ENCODE measurements at regions not wholly inside any gene's neighbourhood (a gene's known extent, or its start where the extent isn't known, plus 50 kb on each side); places are given as distances from the start of the nearest gene placed in this dataset.

DNA sequence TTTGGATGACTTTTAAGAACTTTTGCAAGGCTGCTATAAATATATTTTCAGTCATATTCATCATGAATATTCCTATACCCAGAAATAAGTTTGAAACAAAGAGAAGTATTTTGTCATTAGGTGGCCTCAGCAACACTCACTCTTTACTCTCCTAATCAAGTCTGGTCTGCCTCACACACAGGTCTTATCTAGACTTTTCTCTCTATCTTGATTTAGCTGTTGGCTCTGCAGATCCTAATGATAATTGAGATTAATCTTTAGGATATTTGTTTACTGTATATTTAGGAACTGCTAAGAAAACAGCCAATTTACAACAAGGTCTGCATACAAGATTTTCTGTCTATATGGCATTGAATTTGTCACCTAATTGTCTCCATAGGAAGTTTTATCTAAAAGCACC lies 297.6 kb downstream of the PTEN start:
- Mint-ChIP-seq H3K27ac (no peak overlapping the region), H3K36me3 (no peaks in the 10 kb centered on the region), H3K27me3 (ENCODE audit: low read depth in 2 of 2) (no peaks in the 10 kb centered on the region), H3K4me3 (no peak overlapping the region), H3K9me3 (no peaks in the 10 kb centered on the region), H3K4me1 (peaks cover 14 to 15% of the 10 kb centered on the region in 2 donors)
- DNase-seq = no peak
- intact Hi-C loops (cut with micrococcal nuclease) = no loop called here
- Histone ChIP-seq H3K4me1 (ENCODE audit: control insufficient read depth, insufficient read depth, low read length) (peaks cover 4% of the 10 kb centered on the region), H3K27ac (ENCODE audit: low read length) (no peak overlapping the region), H3K36me3 (ENCODE audit: control insufficient read depth, insufficient read depth, low read length) (no peaks in the 10 kb centered on the region), H3K27me3 (ENCODE audit: control insufficient read depth, insufficient read depth, low read length) (no peaks in the 10 kb centered on the region), H3K9me3 (ENCODE audit: control insufficient read depth, insufficient read depth, low read length) (no peaks in the 10 kb centered on the region), H3K4me3 (ENCODE audit: low read length) (no peak overlapping the region)
- TF ChIP-seq, protein P1, sequence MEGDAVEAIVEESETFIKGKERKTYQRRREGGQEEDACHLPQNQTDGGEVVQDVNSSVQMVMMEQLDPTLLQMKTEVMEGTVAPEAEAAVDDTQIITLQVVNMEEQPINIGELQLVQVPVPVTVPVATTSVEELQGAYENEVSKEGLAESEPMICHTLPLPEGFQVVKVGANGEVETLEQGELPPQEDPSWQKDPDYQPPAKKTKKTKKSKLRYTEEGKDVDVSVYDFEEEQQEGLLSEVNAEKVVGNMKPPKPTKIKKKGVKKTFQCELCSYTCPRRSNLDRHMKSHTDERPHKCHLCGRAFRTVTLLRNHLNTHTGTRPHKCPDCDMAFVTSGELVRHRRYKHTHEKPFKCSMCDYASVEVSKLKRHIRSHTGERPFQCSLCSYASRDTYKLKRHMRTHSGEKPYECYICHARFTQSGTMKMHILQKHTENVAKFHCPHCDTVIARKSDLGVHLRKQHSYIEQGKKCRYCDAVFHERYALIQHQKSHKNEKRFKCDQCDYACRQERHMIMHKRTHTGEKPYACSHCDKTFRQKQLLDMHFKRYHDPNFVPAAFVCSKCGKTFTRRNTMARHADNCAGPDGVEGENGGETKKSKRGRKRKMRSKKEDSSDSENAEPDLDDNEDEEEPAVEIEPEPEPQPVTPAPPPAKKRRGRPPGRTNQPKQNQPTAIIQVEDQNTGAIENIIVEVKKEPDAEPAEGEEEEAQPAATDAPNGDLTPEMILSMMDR (IDR thresholded peaks at IDR 0.05) = no peak
- ATAC-seq = no peak

DNA sequence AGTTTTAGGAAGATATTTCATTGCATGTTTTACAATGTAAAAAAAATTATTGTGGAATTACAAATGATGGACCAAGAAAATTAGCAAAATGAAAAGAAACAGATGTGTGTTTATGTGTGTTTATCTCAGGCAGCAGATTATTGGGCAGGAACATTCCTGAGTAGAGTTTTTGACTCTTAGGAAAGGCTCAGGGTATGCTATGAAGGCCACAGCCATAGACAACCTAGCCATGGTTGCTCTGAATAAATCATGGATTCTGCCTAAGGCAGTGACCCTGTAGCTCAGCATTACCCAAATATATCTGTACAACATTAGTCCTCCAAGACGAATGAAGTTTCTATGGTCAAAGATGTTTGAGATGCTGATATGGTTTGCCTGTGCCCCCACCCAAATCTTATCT lies 298.3 kb downstream of the PTEN start:
- no peak for DNase-seq
- intact Hi-C loops (cut with micrococcal nuclease) = no loop called here
- TF ChIP-seq, protein P1 (IDR thresholded peaks at IDR 0.05) = no peak
- H3K9me3 ChIP-seq (ENCODE audit: control insufficient read depth, insufficient read depth, low read length) = no peaks in the 10 kb centered on the region
- no peaks in the 10 kb centered on the region for H3K36me3 ChIP-seq (ENCODE audit: control insufficient read depth, insufficient read depth, low read length)
- H3K4me1 ChIP-seq (ENCODE audit: control insufficient read depth, insufficient read depth, low read length) = peaks cover 4% of the 10 kb centered on the region
- no peaks in the 10 kb centered on the region for H3K27me3 Mint-ChIP-seq (ENCODE audit: low read depth in 2 of 2)
- ATAC-seq = no peak
- H3K4me3 ChIP-seq (ENCODE audit: low read length) = no peak overlapping the region
- H3K36me3 Mint-ChIP-seq = no peaks in the 10 kb centered on the region
- H3K9me3 Mint-ChIP-seq = no peaks in the 10 kb centered on the region
- H3K27me3 ChIP-seq (ENCODE audit: control insufficient read depth, insufficient read depth, low read length) = no peaks in the 10 kb centered on the region
- no peak overlapping the region for H3K27ac ChIP-seq (ENCODE audit: low read length)
- H3K4me1 Mint-ChIP-seq = peaks cover 14 to 15% of the 10 kb centered on the region in 2 donors
- no peak overlapping the region for H3K4me3 Mint-ChIP-seq
- no CpG with 5 or more reads among the region's 1 CpG for WGBS (ENCODE audit: insufficient coverage)
- H3K27ac Mint-ChIP-seq = no peak overlapping the region

DNA sequence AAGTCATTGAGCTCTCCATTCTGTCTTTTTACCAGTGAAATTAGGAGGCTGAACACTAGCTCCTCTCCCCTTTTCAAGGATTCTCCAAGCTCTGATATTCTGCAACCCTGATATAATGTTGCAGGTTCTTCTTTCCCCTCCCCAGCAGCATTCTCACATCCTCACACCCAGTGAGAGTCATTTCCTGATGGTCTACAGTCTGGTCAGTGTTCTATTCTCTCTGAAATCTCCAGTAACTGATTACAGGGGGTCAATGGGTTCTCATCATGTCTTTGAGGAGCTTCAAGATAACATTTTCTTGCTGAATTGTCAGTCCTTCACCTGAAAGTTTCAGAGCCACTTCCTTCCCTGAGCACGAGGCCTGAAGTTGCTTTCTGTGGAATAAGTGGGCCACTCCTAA lies 299.4 kb downstream of the PTEN start:
- H3K27ac Mint-ChIP-seq = no peak overlapping the region
- H3K27ac ChIP-seq (ENCODE audit: low read length) = no peak overlapping the region
- H3K4me1 Mint-ChIP-seq = peaks cover 14 to 15% of the 10 kb centered on the region in 2 donors
- DNase-seq (no peak), ATAC-seq (peak in 1 of 3 donors; percentile 54)
- no peaks in the 10 kb centered on the region for H3K27me3 ChIP-seq (ENCODE audit: control insufficient read depth, insufficient read depth, low read length)
- H3K27me3 Mint-ChIP-seq (ENCODE audit: low read depth in 2 of 2) = no peaks in the 10 kb centered on the region
- no peaks in the 10 kb centered on the region for H3K9me3 Mint-ChIP-seq
- no peaks in the 10 kb centered on the region for H3K36me3 ChIP-seq (ENCODE audit: control insufficient read depth, insufficient read depth, low read length)
- 42% methylated on average over 1 of the region's 1 CpG for WGBS (ENCODE audit: insufficient coverage)
- H3K4me3 ChIP-seq (ENCODE audit: low read length) = no peak overlapping the region
- no peaks in the 10 kb centered on the region for H3K36me3 Mint-ChIP-seq
- TF ChIP-seq, protein P1 (IDR thresholded peaks at IDR 0.05) = no peak
- peaks cover 4% of the 10 kb centered on the region for H3K4me1 ChIP-seq (ENCODE audit: control insufficient read depth, insufficient read depth, low read length)
- H3K4me3 Mint-ChIP-seq = no peak overlapping the region
- intact Hi-C loops (cut with micrococcal nuclease) = no loop called here
- H3K9me3 ChIP-seq (ENCODE audit: control insufficient read depth, insufficient read depth, low read length) = no peaks in the 10 kb centered on the region

DNA sequence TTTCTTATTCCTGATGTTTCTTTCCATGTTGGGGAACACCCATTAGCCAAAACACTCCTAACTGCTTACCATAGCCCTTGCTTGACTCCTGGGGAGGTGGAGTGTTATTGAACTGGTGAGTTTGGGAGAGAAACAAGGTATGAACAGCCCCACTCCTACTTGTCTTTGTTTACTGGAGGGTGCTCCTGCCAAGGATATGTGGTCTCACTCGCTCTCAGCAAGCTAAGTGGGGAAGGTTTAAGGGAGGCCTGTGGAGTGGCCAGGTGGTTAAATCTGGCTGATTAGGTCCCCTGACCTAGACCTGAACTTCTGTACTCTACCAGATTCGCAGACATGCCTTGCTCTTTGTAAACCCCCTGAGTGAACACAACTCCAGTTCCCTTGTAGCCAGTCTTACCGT lies 300.1 kb downstream of the PTEN start:
- TF ChIP-seq, protein P1 (IDR thresholded peaks at IDR 0.05) = no peak
- DNase-seq (no peak), ATAC-seq (no peak)
- Mint-ChIP-seq H3K4me3 (no peak overlapping the region), H3K27me3 (ENCODE audit: low read depth in 2 of 2) (no peaks in the 10 kb centered on the region), H3K36me3 (no peaks in the 10 kb centered on the region), H3K4me1 (peaks cover 14 to 15% of the 10 kb centered on the region in 2 donors), H3K9me3 (no peaks in the 10 kb centered on the region), H3K27ac (no peak overlapping the region)
- Histone ChIP-seq H3K4me3 (ENCODE audit: low read length) (no peak overlapping the region), H3K9me3 (ENCODE audit: control insufficient read depth, insufficient read depth, low read length) (no peaks in the 10 kb centered on the region), H3K27ac (ENCODE audit: low read length) (no peak overlapping the region), H3K27me3 (ENCODE audit: control insufficient read depth, insufficient read depth, low read length) (no peaks in the 10 kb centered on the region), H3K36me3 (ENCODE audit: control insufficient read depth, insufficient read depth, low read length) (no peaks in the 10 kb centered on the region), H3K4me1 (ENCODE audit: control insufficient read depth, insufficient read depth, low read length) (peaks cover 4% of the 10 kb centered on the region)
- WGBS (ENCODE audit: insufficient coverage) = 94% methylated on average over 3 of the region's 3 CpGs
- intact Hi-C loops (cut with micrococcal nuclease) = no loop called here

Data from natural killer cell (primary cell).